ENCODE measurements at regions not wholly inside any gene's neighbourhood (a gene's known extent, or its start where the extent isn't known, plus 50 kb on each side); places are given as distances from the start of the nearest gene placed in this dataset.
"Not testable (repeated sequence)": the region's sequence is repeated elsewhere in the genome, so short reads cannot be mapped to it uniquely, and the experiment has no call there.

DNA sequence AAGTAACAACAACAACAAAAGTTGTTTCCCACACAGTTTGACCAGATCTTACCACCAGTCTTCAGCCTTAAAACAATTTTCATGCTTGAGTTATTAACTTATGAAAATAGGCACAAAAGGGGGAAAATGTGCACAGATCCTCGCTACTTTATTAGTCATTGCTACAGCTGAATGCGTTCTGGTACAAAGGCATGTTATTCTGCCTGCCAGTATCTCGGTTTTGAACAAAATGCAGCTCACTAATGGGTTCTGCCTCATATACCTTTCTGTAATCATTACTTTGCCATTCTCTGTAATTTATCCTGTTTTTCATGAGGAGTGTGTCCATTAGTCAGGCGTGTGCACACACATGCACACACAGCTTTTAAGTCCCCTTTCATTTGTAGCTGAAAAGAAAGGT is 247.6 kb downstream of the BCL2L11 start:
- H3K4me3 ChIP-seq; ATAC-seq; in situ Hi-C loops (cut with MboI; ENCODE audit: low sequenced_read_pairs in 4 of 4); H3K27ac ChIP-seq; DNase-seq; intact Hi-C loops (cut with DNase I; ENCODE audit: low total_unique reads); H3K4me1 ChIP-seq; H3K9me3 ChIP-seq; H3K27me3 ChIP-seq; H3K36me3 ChIP-seq: not testable (repeated sequence)

DNA sequence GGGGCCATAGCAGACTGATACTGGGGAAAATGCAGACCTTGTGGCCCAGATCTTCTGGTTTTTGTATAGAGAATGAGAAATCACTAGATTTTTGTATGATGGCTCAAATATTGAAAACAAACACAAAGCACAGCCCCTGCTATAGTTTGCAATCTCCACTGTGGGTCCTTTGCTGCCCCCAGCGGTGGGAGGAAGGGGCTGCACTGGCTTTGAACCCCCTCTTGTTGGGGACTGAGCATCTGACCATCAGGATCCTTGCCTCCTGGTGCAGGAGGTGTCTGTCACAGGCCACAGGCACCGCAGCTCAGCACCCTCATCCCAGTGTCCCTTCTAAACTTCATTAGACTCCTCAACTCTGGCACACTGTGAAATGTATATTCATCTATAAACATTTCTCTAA is 252.3 kb downstream of the BCL2L11 start:
- ATAC-seq; H3K36me3 ChIP-seq; H3K4me3 ChIP-seq; intact Hi-C loops (cut with DNase I; ENCODE audit: low total_unique reads); H3K4me1 ChIP-seq; DNase-seq; H3K9me3 ChIP-seq; in situ Hi-C loops (cut with MboI; ENCODE audit: low sequenced_read_pairs in 4 of 4); H3K27me3 ChIP-seq; H3K27ac ChIP-seq: not testable (repeated sequence)

DNA sequence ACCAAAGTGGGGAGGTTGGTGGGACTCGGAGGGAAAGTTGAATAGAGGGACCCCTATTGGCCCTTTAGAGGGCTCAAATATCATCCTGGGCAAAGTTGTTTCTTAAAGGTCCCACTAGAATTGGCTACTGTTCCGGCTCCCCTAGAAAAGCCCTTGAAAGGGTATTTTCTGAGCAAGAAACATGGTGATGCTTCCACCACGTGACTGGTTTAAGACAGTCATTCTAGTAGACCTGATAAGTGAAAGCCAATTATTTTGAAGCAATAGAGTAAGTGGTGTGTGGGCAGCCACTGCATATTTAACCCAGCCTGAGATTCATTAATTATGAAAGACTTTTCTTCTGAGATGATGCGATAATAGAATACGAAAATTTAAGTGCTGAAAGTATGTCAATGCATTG is 253.3 kb downstream of the BCL2L11 start:
- DNase-seq; H3K36me3 ChIP-seq; H3K9me3 ChIP-seq; ATAC-seq; in situ Hi-C loops (cut with MboI; ENCODE audit: low sequenced_read_pairs in 4 of 4); H3K4me3 ChIP-seq; intact Hi-C loops (cut with DNase I; ENCODE audit: low total_unique reads); H3K27me3 ChIP-seq; H3K4me1 ChIP-seq; H3K27ac ChIP-seq: not testable (repeated sequence)

DNA sequence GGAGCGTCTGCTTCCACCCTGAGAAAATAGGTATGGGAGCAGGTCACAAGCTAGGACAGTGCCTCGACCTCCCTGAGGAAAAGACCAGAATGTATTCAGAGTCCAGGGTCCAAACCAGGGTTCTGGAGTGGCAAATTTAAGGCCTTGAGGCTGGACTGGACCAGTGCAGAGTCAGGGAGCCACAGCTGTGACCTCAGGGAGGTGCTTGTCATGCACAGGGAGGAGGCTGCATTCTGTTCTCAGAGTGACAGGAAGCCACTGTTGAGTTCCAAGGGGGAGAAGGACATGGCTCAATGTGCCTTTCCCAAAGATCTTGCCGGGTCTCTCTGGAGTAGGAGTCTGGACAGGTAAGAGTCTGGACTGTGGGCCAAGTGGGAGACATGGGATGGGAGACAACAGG is 254.0 kb downstream of the BCL2L11 start:
- DNase-seq; in situ Hi-C loops (cut with MboI; ENCODE audit: low sequenced_read_pairs in 4 of 4); H3K4me3 ChIP-seq; ATAC-seq; intact Hi-C loops (cut with DNase I; ENCODE audit: low total_unique reads); H3K27me3 ChIP-seq; H3K4me1 ChIP-seq; H3K36me3 ChIP-seq; H3K27ac ChIP-seq; H3K9me3 ChIP-seq: not testable (repeated sequence)

DNA sequence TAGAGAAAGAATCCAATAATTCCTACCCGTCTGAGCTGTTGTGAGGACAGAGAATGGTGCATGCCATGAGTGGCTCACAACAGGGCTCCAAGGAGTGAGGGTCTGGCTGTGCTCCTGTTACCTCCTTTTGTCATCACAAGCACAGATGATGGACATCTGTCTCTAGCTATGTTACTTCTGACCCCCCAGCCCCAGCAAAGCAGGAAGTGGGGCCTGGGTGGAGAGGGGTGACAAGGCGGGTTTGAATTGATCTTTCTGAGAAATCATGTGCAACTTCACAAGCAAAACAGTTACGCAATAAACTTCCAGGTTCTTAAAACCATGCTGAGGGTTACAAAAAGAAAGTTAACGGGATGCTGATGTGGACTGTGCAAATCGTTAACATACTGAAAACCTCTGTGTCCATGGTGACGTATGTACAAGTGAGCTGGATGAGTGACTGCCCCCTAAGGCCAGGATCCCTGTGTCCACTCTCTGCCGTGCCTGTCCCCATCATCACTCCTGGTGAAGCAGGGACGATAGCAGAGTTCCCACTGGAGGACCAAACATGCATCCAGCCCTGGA is 254.7 kb downstream of the BCL2L11 start:
- H3K4me1 ChIP-seq; H3K27ac ChIP-seq; H3K27me3 ChIP-seq; H3K36me3 ChIP-seq; H3K9me3 ChIP-seq; DNase-seq; H3K4me3 ChIP-seq; intact Hi-C loops (cut with DNase I; ENCODE audit: low total_unique reads); in situ Hi-C loops (cut with MboI; ENCODE audit: low sequenced_read_pairs in 4 of 4); ATAC-seq: not testable (repeated sequence)

DNA sequence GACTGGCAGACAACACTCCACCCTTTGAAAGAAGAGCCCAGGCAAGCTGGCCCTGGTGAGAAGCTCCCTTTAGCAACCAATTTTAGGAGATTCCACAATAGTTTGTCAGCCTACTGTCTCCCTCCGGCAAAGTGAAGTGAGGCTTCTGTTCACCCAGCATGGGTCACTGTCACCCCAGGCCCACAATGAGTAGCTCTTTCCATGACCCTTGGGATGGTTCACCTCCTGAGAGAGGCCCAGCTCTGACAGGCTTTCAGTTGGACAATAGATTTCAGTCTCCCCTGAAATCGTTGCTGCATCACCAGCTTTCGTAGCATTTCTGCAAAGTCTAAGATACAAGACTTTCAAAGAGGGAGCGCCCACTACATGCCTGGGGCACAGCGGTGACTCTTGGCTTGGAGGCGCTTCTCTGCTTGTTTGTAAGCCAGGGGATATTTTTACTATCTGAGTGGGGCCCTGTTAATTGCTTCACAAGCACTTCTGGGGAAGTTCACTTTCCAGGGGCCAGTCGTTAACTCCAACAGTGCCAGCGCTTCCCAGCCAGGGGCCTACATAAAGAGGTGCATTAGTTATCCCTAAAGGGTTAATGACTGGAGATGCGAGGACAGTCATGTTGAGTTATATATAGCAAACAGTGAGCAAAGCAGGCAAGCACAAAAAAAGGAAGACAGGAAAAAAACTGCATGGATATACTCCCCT is 255.7 kb downstream of the BCL2L11 start:
- H3K27me3 ChIP-seq; H3K27ac ChIP-seq; H3K4me3 ChIP-seq; H3K36me3 ChIP-seq; H3K4me1 ChIP-seq; intact Hi-C loops (cut with DNase I; ENCODE audit: low total_unique reads); in situ Hi-C loops (cut with MboI; ENCODE audit: low sequenced_read_pairs in 4 of 4); H3K9me3 ChIP-seq; DNase-seq: not testable (repeated sequence)
- peak in 1 of 2 donors; percentile 28 for ATAC-seq

DNA sequence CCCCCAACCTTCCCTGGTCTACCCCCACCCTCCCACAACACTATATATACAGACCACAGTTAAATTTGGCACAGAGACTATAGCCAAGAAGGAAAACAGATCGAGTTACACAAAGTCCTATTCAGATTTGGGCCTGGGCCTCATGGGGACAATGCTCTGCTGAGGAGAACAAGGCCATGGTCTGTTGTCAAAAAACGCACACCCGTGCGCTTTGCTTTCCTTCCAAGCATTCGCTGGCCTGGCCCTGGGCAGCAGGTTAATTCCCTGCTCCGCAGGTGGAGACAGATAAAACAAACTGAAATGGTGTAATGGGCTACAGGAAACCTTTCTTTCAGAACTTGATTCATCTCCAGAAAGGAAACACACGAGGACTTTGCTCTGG is 256.2 kb downstream of the BCL2L11 start:
- in situ Hi-C loops (cut with MboI; ENCODE audit: low sequenced_read_pairs in 4 of 4); H3K4me1 ChIP-seq; H3K27me3 ChIP-seq; intact Hi-C loops (cut with DNase I; ENCODE audit: low total_unique reads); H3K36me3 ChIP-seq; H3K4me3 ChIP-seq; H3K9me3 ChIP-seq: not testable (repeated sequence)
- peak; percentile 70 to 90 for ATAC-seq
- peak overlapping the region in 1 of 4 donors; percentile 60 for H3K27ac ChIP-seq
- peak in 1 of 2 donors; percentile 17 for DNase-seq

DNA sequence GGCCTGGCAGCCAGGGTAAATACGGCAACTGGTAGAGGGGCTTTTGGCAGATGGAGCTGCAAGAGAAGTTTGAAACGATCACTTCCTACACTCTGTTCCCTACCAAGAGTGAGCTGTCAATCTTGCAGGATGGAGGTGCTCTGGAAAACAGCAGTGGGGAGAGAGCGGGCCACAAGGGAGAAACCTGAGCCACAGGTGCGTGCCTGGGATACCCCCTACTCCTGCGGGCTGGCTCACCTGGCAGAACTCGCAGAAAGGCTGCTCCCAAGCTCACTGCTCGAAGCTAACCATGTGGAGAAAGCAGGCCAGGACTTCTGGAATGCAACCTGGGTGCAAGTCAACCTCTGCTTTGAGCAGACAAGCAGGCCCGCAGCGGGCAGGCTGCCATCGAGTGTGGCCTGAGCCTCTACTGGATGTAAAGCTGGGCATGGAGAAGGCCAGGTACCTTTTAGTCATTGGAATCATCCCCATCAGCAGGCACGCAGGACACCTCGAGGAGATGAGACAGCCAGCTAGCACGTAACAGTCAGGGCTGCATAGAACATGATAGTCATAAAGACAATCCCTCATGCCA is 256.8 kb downstream of the BCL2L11 start:
- H3K36me3 ChIP-seq; H3K27ac ChIP-seq; H3K27me3 ChIP-seq; H3K4me1 ChIP-seq; H3K9me3 ChIP-seq; intact Hi-C loops (cut with DNase I; ENCODE audit: low total_unique reads); ATAC-seq; in situ Hi-C loops (cut with MboI; ENCODE audit: low sequenced_read_pairs in 4 of 4); DNase-seq; H3K4me3 ChIP-seq: not testable (repeated sequence)

DNA sequence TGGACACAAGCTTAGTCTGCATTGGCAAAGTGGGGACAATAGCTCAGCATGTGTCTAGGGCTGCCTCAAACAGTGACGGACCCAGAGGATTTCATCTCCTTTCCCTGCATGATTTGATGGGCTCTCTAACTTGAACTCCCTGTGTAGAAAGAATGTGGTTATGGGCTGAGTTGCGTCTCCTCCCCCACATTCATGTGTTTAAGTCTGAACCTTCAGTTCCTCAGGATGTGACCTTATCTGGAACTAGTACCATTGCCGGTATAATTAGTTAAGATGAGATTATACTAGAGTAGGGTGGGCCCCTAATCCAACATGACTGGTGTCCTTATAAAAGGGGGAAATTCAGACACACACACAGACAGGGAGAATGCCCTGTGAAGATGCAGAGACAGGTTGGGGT is 257.6 kb downstream of the BCL2L11 start:
- ATAC-seq; H3K27me3 ChIP-seq; H3K4me1 ChIP-seq; DNase-seq; intact Hi-C loops (cut with DNase I; ENCODE audit: low total_unique reads); H3K36me3 ChIP-seq; H3K9me3 ChIP-seq; H3K4me3 ChIP-seq; in situ Hi-C loops (cut with MboI; ENCODE audit: low sequenced_read_pairs in 4 of 4); H3K27ac ChIP-seq: not testable (repeated sequence)

DNA sequence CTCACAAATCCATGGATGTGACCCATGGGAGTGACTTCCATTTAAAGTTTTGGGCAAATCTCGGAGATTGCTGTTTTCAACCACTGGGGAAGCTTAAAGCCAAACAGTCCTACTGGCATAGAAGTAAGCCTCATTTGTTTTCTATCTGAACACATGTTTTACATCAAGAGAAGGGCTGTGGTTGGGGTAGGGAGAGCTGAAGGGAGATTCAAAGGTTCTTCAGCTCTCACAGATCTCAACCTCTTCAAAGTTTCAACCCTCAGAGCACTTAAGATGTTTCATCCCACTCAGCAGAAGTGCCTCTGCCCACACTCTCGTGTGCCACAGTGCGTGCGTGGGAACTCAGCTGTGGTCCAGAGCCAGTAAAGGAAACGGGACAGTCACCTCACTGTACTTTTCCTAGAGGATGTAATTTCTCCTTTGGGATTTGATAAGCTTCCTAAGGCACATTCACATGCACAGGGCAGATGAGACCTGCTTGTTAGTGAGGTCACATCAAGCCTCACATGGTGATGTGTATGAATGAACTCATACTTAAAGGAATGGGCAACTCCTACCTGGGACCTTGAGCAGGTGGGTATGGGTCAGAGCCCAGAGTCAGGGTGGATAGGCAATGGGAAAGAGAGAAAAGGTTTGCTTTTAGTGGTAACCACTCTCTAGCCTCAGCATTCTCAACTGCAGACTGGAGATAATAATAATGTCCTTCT is 260.2 kb downstream of the BCL2L11 start:
- H3K36me3 ChIP-seq; H3K4me3 ChIP-seq; DNase-seq; H3K4me1 ChIP-seq; H3K27ac ChIP-seq; in situ Hi-C loops (cut with MboI; ENCODE audit: low sequenced_read_pairs in 4 of 4); ATAC-seq; intact Hi-C loops (cut with DNase I; ENCODE audit: low total_unique reads); H3K27me3 ChIP-seq; H3K9me3 ChIP-seq: not testable (repeated sequence)

DNA sequence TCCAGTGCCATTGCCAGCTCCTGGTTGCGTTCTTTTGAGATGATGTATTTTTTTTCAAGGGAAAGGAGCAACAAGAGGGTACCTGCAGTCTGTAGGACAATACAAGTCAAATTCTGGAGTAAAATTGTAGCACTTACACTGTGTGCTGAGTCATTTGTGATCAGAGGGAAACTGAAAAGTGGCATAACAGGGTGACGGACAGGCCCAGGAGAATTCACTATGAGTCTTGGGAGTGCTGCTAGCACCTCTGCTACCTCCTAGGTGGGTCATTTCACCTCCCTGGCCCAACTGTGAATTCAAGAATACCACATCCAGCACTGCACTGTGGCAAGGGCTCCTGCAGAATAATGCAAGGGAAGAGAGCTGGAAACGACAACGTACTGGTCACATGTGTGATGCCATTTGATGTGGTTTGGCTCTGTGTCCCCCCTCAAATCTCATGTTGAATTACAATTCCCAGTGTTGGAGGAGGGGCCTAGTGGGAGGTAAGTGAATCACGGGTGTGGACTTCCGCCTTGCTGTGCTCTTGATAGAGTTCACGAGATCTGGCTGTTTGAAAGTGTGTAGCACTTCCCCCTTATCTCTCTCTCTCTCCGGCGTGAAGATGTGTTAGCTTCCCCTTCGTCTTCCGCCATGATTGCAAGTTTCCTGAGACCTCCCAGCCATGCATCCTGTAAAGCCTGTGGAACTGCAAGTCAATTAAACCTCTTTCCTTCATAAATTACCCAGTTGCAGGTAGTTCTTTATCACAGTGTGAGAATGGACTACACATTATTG is 261.0 kb downstream of the BCL2L11 start:
- in situ Hi-C loops (cut with MboI; ENCODE audit: low sequenced_read_pairs in 4 of 4); ATAC-seq; H3K27me3 ChIP-seq; H3K9me3 ChIP-seq; H3K4me3 ChIP-seq; H3K4me1 ChIP-seq; H3K36me3 ChIP-seq; DNase-seq; H3K27ac ChIP-seq; intact Hi-C loops (cut with DNase I; ENCODE audit: low total_unique reads): not testable (repeated sequence)
